ENCODE measurements at regions not wholly inside any gene's neighbourhood (a gene's known extent, or its start where the extent isn't known, plus 50 kb on each side); places are given as distances from the start of the nearest gene placed in this dataset.

DNA sequence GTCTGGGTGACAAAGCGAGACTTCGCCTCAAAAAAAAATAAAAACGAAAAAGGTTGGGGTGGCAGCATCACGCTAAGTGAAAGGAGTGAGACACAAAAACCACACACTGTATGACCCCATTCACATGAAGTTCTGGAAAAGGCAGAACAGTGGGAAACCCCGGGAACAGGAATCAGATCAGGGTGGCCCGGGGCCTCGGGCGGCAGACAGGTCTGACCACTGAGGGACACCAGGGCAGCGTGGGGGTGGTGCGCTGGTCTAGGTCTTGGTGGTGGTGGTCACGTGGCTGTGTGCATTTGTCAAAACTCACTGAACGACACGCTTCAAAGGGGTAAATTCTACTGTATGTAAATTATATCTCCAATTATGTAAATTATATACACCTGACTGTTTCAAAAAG lies 79.7 kb upstream of the PRR20G start:
- Histone ChIP-seq H3K56ac (ENCODE audit: insufficient read length, low read depth, low read length) (no peak overlapping the region), H3K4me2 (ENCODE audit: insufficient read depth, insufficient read length, low read length) (no peak overlapping the region), H3T11ph (ENCODE audit: low read length) (no peak overlapping the region), H4K8ac (replicated peaks; ENCODE audit: insufficient read length, low read depth, low read length) (no peak overlapping the region), H3K14ac (ENCODE audit: insufficient read depth, low read length) (no peak overlapping the region), H3K23me2 (ENCODE audit: insufficient read length, low read depth, low read length, poor library complexity, severe bottlenecking) (no peaks in the 10 kb centered on the region), H3K79me1 (ENCODE audit: insufficient read depth, low read depth, low read length, poor library complexity, severe bottlenecking) (no peaks in the 10 kb centered on the region), H4K20me1 (ENCODE audit: control insufficient read depth, insufficient read depth, insufficient read length) (no peaks in the 10 kb centered on the region), H2BK5ac (ENCODE audit: insufficient read length, low read length) (no peak overlapping the region), H3K79me2 (ENCODE audit: insufficient read depth, low read length) (no peaks in the 10 kb centered on the region), H3K27me3 (ENCODE audit: insufficient read depth, low read length) (no peaks in the 10 kb centered on the region), H2BK20ac (ENCODE audit: low read depth, low read length, poor library complexity, severe bottlenecking) (no peak overlapping the region), H3K18ac (ENCODE audit: insufficient read length, low read depth, low read length) (no peak overlapping the region), H4K91ac (ENCODE audit: insufficient read length, low read depth, low read length) (no peak overlapping the region), H3K4ac (ENCODE audit: low read depth, low read length) (no peak overlapping the region), H2BK12ac (ENCODE audit: insufficient read length, low read depth, low read length) (no peak overlapping the region), H2BK120ac (ENCODE audit: low read depth, low read length, poor library complexity, severe bottlenecking) (no peak overlapping the region), H2BK15ac (ENCODE audit: low read depth, low read length) (no peak overlapping the region), H3K9me3 (ENCODE audit: control insufficient read depth, low read depth, low read length) (no peaks in the 10 kb centered on the region), H2AK5ac (ENCODE audit: insufficient read length, low read length) (no peak overlapping the region), H3K27ac (ENCODE audit: insufficient read length, low read depth, low read length) (no peak overlapping the region), H2AFZ (ENCODE audit: low read length) (no peak overlapping the region), H3K4me1 (ENCODE audit: insufficient read depth, low read length) (no peaks in the 10 kb centered on the region), H4K5ac (ENCODE audit: insufficient read length, low read depth, low read length) (no peak overlapping the region), H3K23ac (ENCODE audit: insufficient read length, low read depth, low read length) (no peak overlapping the region), H3K9ac (ENCODE audit: extremely low read depth, insufficient read length, low read length) (no peak overlapping the region)
- peaks cover 9 to 28% of the 10 kb centered on the region in 2 experiments for H3K4me1 Mint-ChIP-seq
- no peaks in the 10 kb centered on the region for H3K9me3 Mint-ChIP-seq
- peaks cover 11% of the 10 kb centered on the region for H3K27me3 Mint-ChIP-seq (ENCODE audit: low read depth)
- H3K27ac Mint-ChIP-seq = no peak overlapping the region
- TF ChIP-seq, protein P1, sequence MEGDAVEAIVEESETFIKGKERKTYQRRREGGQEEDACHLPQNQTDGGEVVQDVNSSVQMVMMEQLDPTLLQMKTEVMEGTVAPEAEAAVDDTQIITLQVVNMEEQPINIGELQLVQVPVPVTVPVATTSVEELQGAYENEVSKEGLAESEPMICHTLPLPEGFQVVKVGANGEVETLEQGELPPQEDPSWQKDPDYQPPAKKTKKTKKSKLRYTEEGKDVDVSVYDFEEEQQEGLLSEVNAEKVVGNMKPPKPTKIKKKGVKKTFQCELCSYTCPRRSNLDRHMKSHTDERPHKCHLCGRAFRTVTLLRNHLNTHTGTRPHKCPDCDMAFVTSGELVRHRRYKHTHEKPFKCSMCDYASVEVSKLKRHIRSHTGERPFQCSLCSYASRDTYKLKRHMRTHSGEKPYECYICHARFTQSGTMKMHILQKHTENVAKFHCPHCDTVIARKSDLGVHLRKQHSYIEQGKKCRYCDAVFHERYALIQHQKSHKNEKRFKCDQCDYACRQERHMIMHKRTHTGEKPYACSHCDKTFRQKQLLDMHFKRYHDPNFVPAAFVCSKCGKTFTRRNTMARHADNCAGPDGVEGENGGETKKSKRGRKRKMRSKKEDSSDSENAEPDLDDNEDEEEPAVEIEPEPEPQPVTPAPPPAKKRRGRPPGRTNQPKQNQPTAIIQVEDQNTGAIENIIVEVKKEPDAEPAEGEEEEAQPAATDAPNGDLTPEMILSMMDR (conservative IDR thresholded peaks at IDR 0.05) = no peak
- DNase-seq = no peak
- no peaks in the 10 kb centered on the region for H3K36me3 Mint-ChIP-seq (ENCODE audit: insufficient read depth in 1 of 3, low read depth in 3 of 3)
- no peak overlapping the region for H3K4me3 Mint-ChIP-seq
- WGBS (ENCODE audit: extremely low coverage, insufficient read length, low lambda C conversion rate) = no CpG with 5 or more reads among the region's 13 CpGs
